ENCODE measurements at regions not wholly inside any gene's neighbourhood (a gene's known extent, or its start where the extent isn't known, plus 50 kb on each side); places are given as distances from the start of the nearest gene placed in this dataset.

DNA sequence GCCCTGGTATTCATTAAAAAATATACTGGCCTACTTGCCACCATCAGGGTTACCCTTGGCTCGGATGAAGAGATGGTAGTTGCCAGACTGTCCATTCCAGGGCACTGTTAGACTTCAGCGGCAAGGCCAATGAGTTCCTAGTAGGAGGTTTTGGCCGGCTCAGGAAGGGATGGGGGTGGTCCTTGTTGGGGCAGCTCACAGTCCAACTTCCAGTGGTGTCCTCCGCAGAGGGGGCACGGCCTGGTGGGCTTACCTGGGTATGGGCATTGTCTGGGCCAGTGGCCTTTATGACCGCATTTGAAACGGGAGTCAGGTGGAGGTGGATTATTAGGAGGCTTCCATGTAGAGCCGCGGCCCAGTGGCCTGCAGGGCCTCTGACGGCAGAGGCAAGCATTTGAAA lies 139.1 kb upstream of the ETV3 start:
- TF ChIP-seq, protein P1, sequence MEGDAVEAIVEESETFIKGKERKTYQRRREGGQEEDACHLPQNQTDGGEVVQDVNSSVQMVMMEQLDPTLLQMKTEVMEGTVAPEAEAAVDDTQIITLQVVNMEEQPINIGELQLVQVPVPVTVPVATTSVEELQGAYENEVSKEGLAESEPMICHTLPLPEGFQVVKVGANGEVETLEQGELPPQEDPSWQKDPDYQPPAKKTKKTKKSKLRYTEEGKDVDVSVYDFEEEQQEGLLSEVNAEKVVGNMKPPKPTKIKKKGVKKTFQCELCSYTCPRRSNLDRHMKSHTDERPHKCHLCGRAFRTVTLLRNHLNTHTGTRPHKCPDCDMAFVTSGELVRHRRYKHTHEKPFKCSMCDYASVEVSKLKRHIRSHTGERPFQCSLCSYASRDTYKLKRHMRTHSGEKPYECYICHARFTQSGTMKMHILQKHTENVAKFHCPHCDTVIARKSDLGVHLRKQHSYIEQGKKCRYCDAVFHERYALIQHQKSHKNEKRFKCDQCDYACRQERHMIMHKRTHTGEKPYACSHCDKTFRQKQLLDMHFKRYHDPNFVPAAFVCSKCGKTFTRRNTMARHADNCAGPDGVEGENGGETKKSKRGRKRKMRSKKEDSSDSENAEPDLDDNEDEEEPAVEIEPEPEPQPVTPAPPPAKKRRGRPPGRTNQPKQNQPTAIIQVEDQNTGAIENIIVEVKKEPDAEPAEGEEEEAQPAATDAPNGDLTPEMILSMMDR (IDR thresholded peaks at IDR 0.05; ENCODE audit: insufficient read depth, low read depth, low read length), result no peak
- TF ChIP-seq EZH2 (IDR thresholded peaks at IDR 0.05; ENCODE audit: insufficient read depth, low read length), result no peak
